ENCODE measurements at regions not wholly inside any gene's neighbourhood (a gene's known extent, or its start where the extent isn't known, plus 50 kb on each side); places are given as distances from the start of the nearest gene placed in this dataset.

DNA sequence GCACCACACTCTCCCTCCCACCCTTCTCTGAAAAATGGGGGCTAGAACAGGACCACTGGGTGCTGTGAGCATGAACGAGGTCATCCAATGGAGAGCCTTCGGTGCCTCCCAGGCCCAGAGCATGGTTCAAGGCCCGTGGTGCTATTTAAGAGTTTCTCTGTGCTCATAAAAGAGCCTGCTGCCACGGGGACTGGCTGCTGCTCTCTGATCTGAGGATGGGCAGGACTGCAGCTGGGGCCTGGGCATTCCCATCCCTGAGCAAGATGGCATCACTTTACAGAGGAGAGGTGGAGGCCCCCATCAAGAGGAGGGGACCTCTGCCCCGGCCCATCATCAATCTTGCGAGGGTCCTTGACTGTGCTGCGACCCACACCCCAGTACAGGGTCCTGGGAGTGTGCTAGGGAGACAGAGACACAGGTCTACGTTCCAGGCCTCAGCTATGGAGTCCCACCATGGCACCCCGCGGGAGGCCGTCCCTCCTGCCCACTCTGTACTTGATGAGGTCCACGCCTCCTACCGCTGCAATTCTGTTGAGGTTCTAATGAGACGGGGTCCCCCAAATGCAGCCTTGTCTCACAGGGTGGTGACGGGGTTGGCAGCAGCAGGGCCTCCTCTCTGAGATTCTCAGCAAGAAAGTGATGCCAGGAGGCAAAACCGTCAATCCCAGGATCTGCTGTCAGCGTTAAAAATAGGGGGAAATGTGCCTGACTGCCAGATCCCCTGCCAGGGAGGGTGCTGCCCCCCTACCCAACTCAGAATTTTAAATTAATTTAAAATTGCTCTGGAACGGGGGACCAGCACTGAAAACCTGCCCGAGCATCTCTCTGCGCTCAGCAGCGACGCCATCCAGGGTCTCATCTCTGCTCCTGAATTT lies 405.4 kb downstream of the SHANK2 start:
- 95% methylated on average over 22 of the region's 22 CpGs for WGBS
- peaks cover 0 to 4% (median 0%) of the 10 kb centered on the region in 4 donors for H3K36me3 ChIP-seq (ENCODE audit: control insufficient read depth in 4 of 4, insufficient read depth in 3 of 4, low read depth in 1 of 4, low read length in 3 of 4)
- H3K4me1 ChIP-seq (ENCODE audit: control insufficient read depth in 4 of 4, insufficient read depth in 4 of 4, low read length in 3 of 4), result no peaks in the 10 kb centered on the region
- H3K27me3 ChIP-seq (ENCODE audit: control insufficient read depth in 4 of 4, insufficient read depth in 4 of 4, low read length in 3 of 4), result no peaks in the 10 kb centered on the region
- no peak overlapping the region for H3K27ac ChIP-seq (ENCODE audit: low read depth in 1 of 2, low read length in 2 of 2)
- TF ChIP-seq, protein P1, sequence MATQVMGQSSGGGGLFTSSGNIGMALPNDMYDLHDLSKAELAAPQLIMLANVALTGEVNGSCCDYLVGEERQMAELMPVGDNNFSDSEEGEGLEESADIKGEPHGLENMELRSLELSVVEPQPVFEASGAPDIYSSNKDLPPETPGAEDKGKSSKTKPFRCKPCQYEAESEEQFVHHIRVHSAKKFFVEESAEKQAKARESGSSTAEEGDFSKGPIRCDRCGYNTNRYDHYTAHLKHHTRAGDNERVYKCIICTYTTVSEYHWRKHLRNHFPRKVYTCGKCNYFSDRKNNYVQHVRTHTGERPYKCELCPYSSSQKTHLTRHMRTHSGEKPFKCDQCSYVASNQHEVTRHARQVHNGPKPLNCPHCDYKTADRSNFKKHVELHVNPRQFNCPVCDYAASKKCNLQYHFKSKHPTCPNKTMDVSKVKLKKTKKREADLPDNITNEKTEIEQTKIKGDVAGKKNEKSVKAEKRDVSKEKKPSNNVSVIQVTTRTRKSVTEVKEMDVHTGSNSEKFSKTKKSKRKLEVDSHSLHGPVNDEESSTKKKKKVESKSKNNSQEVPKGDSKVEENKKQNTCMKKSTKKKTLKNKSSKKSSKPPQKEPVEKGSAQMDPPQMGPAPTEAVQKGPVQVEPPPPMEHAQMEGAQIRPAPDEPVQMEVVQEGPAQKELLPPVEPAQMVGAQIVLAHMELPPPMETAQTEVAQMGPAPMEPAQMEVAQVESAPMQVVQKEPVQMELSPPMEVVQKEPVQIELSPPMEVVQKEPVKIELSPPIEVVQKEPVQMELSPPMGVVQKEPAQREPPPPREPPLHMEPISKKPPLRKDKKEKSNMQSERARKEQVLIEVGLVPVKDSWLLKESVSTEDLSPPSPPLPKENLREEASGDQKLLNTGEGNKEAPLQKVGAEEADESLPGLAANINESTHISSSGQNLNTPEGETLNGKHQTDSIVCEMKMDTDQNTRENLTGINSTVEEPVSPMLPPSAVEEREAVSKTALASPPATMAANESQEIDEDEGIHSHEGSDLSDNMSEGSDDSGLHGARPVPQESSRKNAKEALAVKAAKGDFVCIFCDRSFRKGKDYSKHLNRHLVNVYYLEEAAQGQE (IDR thresholded peaks at IDR 0.05), result no peak
- TF ChIP-seq FOXA2 (IDR thresholded peaks at IDR 0.05), result no peak
- TF ChIP-seq GABPA (IDR thresholded peaks at IDR 0.05 in 1 of 2, conservative IDR thresholded peaks at IDR 0.05 in 1 of 2), result no peak
- no peak for TF ChIP-seq HNF4G (IDR thresholded peaks at IDR 0.05)
- TF ChIP-seq YY1 (IDR thresholded peaks at IDR 0.05), result no peak
- no peak for TF ChIP-seq EGR1 (IDR thresholded peaks at IDR 0.05; ENCODE audit: low read depth in 2 of 2)
- TF ChIP-seq RAD21 (IDR thresholded peaks at IDR 0.05), result no peak
- H3K9me3 ChIP-seq (ENCODE audit: control insufficient read depth in 4 of 4, low read length in 3 of 4), result no peaks in the 10 kb centered on the region
- DNase-seq (ENCODE audit: low spot score), result no peak
- H3K9ac ChIP-seq (ENCODE audit: low read depth in 1 of 2, low read length in 2 of 2), result no peak overlapping the region
- H3K4me3 ChIP-seq (ENCODE audit: low read depth in 1 of 3, low read length in 3 of 3), result no peak overlapping the region

DNA sequence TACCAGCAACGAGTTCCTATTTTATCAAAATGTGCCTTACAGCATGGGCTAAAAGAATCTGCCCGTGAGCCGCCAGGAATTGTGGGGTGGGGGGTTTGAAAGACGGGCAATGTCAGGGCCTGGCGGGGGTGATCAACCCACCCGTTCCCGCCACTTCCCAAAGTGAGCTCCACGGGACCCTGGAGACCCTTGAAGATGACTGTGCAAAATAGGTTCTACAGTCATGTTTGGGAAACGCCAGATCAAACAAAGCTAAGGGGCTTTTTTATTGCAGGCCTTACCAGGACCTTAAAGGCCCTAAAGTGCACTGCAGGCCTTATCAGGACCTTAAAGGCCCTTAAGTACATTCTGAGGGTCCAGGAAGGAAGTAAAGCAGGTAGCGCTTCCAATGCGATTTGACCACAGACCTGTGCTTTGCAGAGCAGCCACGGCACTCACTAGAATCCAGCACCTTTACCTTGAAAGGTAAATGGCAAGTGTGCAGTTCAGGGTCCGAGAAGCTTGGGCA lies 404.1 kb downstream of the SHANK2 start:
- TF ChIP-seq GABPA (IDR thresholded peaks at IDR 0.05 in 1 of 2, conservative IDR thresholded peaks at IDR 0.05 in 1 of 2), result no peak
- TF ChIP-seq, protein P2, sequence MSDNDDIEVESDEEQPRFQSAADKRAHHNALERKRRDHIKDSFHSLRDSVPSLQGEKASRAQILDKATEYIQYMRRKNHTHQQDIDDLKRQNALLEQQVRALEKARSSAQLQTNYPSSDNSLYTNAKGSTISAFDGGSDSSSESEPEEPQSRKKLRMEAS (IDR thresholded peaks at IDR 0.05), result no peak
- Histone ChIP-seq H3K4me1 (ENCODE audit: control insufficient read depth in 4 of 4, insufficient read depth in 4 of 4, low read length in 3 of 4) (no peaks in the 10 kb centered on the region), H3K9ac (ENCODE audit: low read depth in 1 of 2, low read length in 2 of 2) (no peak overlapping the region), H3K27me3 (ENCODE audit: control insufficient read depth in 4 of 4, insufficient read depth in 4 of 4, low read length in 3 of 4) (no peaks in the 10 kb centered on the region), H3K36me3 (ENCODE audit: control insufficient read depth in 4 of 4, insufficient read depth in 3 of 4, low read depth in 1 of 4, low read length in 3 of 4) (peaks cover 0 to 4% (median 0%) of the 10 kb centered on the region in 4 donors), H3K27ac (ENCODE audit: low read depth in 1 of 2, low read length in 2 of 2) (no peak overlapping the region), H3K4me3 (ENCODE audit: low read depth in 1 of 3, low read length in 3 of 3) (no peak overlapping the region), H3K9me3 (ENCODE audit: control insufficient read depth in 4 of 4, low read length in 3 of 4) (no peaks in the 10 kb centered on the region)
- WGBS, result 93% methylated on average over 13 of the region's 13 CpGs
- no peak for DNase-seq (ENCODE audit: low spot score)

DNA sequence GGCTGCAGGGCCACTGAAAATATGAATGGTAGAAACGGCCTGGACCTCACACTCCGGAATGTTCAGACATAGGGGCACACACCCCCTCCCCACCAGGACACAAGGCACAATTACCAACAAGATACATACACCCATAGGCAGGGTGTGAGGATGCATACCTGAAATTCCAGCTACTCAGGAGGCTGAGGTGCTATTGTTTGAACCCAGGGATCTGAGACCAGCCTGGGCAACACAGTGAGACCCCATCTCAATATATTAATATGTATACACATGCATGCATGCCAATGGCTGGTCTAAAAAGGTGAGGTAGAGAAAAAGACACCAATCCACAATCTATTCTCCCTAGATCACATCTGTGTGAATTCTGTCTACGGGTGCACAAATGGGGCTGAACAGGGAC lies 403.3 kb downstream of the SHANK2 start:
- Histone ChIP-seq H3K4me3 (ENCODE audit: low read depth in 1 of 3, low read length in 3 of 3) (no peak overlapping the region), H3K4me1 (ENCODE audit: control insufficient read depth in 4 of 4, insufficient read depth in 4 of 4, low read length in 3 of 4) (no peaks in the 10 kb centered on the region), H3K27me3 (ENCODE audit: control insufficient read depth in 4 of 4, insufficient read depth in 4 of 4, low read length in 3 of 4) (no peaks in the 10 kb centered on the region), H3K27ac (ENCODE audit: low read depth in 1 of 2, low read length in 2 of 2) (no peak overlapping the region), H3K36me3 (ENCODE audit: control insufficient read depth in 4 of 4, insufficient read depth in 3 of 4, low read depth in 1 of 4, low read length in 3 of 4) (peaks cover 0 to 4% (median 0%) of the 10 kb centered on the region in 4 donors), H3K9me3 (ENCODE audit: control insufficient read depth in 4 of 4, low read length in 3 of 4) (no peaks in the 10 kb centered on the region), H3K9ac (ENCODE audit: low read depth in 1 of 2, low read length in 2 of 2) (no peak overlapping the region)
- WGBS, result 92% methylated on average over 3 of the region's 3 CpGs
- DNase-seq (ENCODE audit: low spot score), result no peak
- TF ChIP-seq HNF4G (IDR thresholded peaks at IDR 0.05) (no peak), TAF1 (conservative IDR thresholded peaks at IDR 0.05) (no peak), RXRA (IDR thresholded peaks at IDR 0.05) (no peak), RAD21 (IDR thresholded peaks at IDR 0.05) (no peak), FOXA1 (IDR thresholded peaks at IDR 0.05) (no peak), YY1 (IDR thresholded peaks at IDR 0.05) (no peak), HNF4A (conservative IDR thresholded peaks at IDR 0.05) (no peak), FOXA2 (IDR thresholded peaks at IDR 0.05) (no peak), JUND (IDR thresholded peaks at IDR 0.05) (no peak)
- TF ChIP-seq, protein P3, sequence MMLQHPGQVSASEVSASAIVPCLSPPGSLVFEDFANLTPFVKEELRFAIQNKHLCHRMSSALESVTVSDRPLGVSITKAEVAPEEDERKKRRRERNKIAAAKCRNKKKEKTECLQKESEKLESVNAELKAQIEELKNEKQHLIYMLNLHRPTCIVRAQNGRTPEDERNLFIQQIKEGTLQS (IDR thresholded peaks at IDR 0.05), result no peak
- TF ChIP-seq, protein P2 (IDR thresholded peaks at IDR 0.05), result no peak
- TF ChIP-seq, protein P4, sequence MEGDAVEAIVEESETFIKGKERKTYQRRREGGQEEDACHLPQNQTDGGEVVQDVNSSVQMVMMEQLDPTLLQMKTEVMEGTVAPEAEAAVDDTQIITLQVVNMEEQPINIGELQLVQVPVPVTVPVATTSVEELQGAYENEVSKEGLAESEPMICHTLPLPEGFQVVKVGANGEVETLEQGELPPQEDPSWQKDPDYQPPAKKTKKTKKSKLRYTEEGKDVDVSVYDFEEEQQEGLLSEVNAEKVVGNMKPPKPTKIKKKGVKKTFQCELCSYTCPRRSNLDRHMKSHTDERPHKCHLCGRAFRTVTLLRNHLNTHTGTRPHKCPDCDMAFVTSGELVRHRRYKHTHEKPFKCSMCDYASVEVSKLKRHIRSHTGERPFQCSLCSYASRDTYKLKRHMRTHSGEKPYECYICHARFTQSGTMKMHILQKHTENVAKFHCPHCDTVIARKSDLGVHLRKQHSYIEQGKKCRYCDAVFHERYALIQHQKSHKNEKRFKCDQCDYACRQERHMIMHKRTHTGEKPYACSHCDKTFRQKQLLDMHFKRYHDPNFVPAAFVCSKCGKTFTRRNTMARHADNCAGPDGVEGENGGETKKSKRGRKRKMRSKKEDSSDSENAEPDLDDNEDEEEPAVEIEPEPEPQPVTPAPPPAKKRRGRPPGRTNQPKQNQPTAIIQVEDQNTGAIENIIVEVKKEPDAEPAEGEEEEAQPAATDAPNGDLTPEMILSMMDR (IDR thresholded peaks at IDR 0.05; ENCODE audit: low read depth, low read length, missing input control), result no peak
- TF ChIP-seq, protein P1 (IDR thresholded peaks at IDR 0.05), result no peak

Measured in liver (tissue), 8 donors.